ENCODE measurements at regions not wholly inside any gene's neighbourhood (a gene's known extent, or its start where the extent isn't known, plus 50 kb on each side); places are given as distances from the start of the nearest gene placed in this dataset.

DNA sequence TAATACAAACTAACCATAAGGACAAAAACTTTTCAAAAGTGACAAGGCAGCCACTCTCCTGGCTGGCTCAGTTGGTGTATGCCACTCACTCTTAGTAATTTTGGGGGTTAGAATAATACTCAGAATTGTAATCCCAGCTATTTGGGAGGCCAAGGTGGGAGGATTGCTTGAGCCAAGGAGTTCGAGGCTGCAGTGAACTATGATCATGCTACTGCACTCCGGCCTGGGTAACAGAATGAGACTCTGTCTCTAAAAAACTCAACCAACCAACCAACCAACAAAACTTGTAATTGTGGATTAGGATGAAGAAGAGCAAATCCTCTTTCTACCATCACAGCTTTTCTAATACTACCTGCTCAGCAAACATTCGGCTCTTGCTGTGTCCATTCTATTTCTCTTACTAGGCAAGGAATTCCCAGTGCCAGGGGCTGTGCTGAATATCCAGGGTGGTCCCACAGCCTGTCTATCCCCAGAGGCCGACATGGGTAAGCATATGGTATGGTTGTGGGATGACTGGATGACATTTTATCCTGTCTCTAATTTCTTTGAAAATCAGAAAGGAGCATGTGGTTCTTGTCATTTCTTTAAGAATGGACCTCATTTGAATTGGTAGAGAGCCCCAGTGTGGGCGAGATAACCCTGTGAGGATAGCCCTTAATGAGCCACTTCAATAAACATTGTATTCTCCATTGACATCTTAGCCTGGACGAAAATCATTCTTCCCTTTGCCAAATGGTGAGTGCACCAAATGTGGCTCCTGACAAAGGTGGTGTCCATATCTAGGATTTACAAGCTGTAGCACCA, 220.1 kb downstream of the MYCN start:
- Histone ChIP-seq H3K4me1 (no peaks in the 10 kb centered on the region), H3K27me3 (peaks cover 0 to 4% (median 0%) of the 10 kb centered on the region in 4 donors), H3K9me3 (no peaks in the 10 kb centered on the region), H3K4me3 (no peak overlapping the region), H3K36me3 (no peaks in the 10 kb centered on the region), H3K27ac (no peak overlapping the region)
- 72 to 76% methylated on average over 6 of the region's 6 CpGs for WGBS, 2 donors
- no peak for DNase-seq
- no peak for TF ChIP-seq POLR2A (IDR thresholded peaks at IDR 0.05)
- TF ChIP-seq, protein P1, sequence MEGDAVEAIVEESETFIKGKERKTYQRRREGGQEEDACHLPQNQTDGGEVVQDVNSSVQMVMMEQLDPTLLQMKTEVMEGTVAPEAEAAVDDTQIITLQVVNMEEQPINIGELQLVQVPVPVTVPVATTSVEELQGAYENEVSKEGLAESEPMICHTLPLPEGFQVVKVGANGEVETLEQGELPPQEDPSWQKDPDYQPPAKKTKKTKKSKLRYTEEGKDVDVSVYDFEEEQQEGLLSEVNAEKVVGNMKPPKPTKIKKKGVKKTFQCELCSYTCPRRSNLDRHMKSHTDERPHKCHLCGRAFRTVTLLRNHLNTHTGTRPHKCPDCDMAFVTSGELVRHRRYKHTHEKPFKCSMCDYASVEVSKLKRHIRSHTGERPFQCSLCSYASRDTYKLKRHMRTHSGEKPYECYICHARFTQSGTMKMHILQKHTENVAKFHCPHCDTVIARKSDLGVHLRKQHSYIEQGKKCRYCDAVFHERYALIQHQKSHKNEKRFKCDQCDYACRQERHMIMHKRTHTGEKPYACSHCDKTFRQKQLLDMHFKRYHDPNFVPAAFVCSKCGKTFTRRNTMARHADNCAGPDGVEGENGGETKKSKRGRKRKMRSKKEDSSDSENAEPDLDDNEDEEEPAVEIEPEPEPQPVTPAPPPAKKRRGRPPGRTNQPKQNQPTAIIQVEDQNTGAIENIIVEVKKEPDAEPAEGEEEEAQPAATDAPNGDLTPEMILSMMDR (IDR thresholded peaks at IDR 0.05) = no peak
- intact Hi-C loops (cut with DNase I) = no loop called here

DNA sequence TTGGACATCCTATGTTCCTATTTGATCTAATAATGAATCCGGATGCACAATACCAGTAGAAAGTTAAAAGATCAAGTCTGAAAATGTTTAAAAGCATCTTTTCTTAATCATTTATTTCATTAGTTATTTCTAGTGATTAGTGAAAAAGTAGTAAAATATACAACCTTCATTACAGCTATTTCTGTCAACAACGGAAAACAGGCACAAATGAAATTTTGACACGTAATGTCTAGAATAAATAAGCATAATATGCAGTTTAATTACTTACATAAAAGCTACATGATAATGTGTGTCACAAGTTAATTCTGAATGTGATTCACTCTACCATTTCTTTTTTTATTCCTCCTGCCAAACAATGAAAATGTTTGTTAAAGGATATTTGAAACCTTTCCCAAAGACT, 216.1 kb downstream of the MYCN start:
- Histone ChIP-seq H3K4me3 (no peak overlapping the region), H3K4me1 (no peaks in the 10 kb centered on the region), H3K36me3 (no peaks in the 10 kb centered on the region), H3K9me3 (no peaks in the 10 kb centered on the region), H3K27ac (no peak overlapping the region), H3K27me3 (peaks cover 0 to 4% (median 0%) of the 10 kb centered on the region in 4 donors)
- no peak for DNase-seq
- TF ChIP-seq, protein P1 (IDR thresholded peaks at IDR 0.05) = no peak
- TF ChIP-seq POLR2A (IDR thresholded peaks at IDR 0.05) = no peak
- intact Hi-C loops (cut with DNase I) = no loop called here
- WGBS, 2 donors = 76 to 88% methylated on average over 3 of the region's 3 CpGs

- Histone ChIP-seq H3K36me3 (no peaks in the 10 kb centered on the region), H3K27ac (no peak overlapping the region), H3K4me1 (no peaks in the 10 kb centered on the region), H3K27me3 (peaks cover 0 to 4% (median 0%) of the 10 kb centered on the region in 4 donors), H3K4me3 (no peak overlapping the region), H3K9me3 (no peaks in the 10 kb centered on the region)
- WGBS, 2 donors = 54 to 63% methylated on average over 1 to 6 of the region's 6 CpGs
- TF ChIP-seq, protein P1 (IDR thresholded peaks at IDR 0.05) = no peak
- no peak for TF ChIP-seq POLR2A (IDR thresholded peaks at IDR 0.05)
- DNase-seq = no peak
- intact Hi-C loops (cut with DNase I) = no loop called here
Observed at GRCh38 chr2:16155766-16156165, 215.4 kb downstream of the MYCN start.

GRCh38 chr2:16155366-16155765, 215.0 kb downstream of the MYCN start:
- Histone ChIP-seq H3K9me3 (no peaks in the 10 kb centered on the region), H3K27me3 (peaks cover 0 to 4% (median 0%) of the 10 kb centered on the region in 4 donors), H3K4me1 (no peaks in the 10 kb centered on the region), H3K36me3 (no peaks in the 10 kb centered on the region), H3K27ac (no peak overlapping the region), H3K4me3 (no peak overlapping the region)
- DNase-seq = no peak
- no peak for TF ChIP-seq POLR2A (IDR thresholded peaks at IDR 0.05)
- TF ChIP-seq, protein P1 (IDR thresholded peaks at IDR 0.05) = no peak
- intact Hi-C loops (cut with DNase I) = no loop called here
- WGBS, 2 donors = 55 to 61% methylated on average over 5 of the region's 5 CpGs

- no peaks in the 10 kb centered on the region for H3K36me3 ChIP-seq
- WGBS, 2 donors = 70 to 79% methylated on average over 4 of the region's 4 CpGs
- H3K4me1 ChIP-seq = no peaks in the 10 kb centered on the region
- H3K27ac ChIP-seq = no peak overlapping the region
- TF ChIP-seq, protein P1 (IDR thresholded peaks at IDR 0.05) = no peak
- no peak for TF ChIP-seq POLR2A (IDR thresholded peaks at IDR 0.05)
- H3K27me3 ChIP-seq = peaks cover 0 to 4% (median 0%) of the 10 kb centered on the region in 4 donors
- H3K9me3 ChIP-seq = no peaks in the 10 kb centered on the region
- intact Hi-C loops (cut with DNase I) = no loop called here
- H3K4me3 ChIP-seq = no peak overlapping the region
- DNase-seq = no peak
Observed at GRCh38 chr2:16154501-16155280, 214.3 kb downstream of the MYCN start.
